ENCODE measurements at regions not wholly inside any gene's neighbourhood (a gene's known extent, or its start where the extent isn't known, plus 50 kb on each side); places are given as distances from the start of the nearest gene placed in this dataset.

DNA sequence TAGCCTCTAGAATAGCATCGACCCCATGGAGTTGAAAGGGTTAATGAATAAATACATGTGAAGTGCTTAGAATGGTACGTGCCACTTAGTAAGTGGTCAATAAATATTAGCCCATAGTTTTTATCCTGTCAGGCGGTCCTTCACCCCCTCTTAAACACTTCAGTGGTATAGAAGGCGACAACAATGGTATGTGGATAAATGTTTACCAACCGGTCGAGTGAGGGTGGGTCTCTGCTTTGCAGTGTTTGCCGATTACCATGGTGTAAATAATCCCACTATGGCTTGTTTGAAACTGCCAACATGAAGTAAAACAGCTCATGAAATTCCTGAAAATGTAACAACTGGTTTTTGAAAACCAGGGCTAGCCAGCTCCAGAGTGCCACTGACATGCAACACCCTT, 541.2 kb downstream of the BUD13 start:
- TF ChIP-seq, protein P1, sequence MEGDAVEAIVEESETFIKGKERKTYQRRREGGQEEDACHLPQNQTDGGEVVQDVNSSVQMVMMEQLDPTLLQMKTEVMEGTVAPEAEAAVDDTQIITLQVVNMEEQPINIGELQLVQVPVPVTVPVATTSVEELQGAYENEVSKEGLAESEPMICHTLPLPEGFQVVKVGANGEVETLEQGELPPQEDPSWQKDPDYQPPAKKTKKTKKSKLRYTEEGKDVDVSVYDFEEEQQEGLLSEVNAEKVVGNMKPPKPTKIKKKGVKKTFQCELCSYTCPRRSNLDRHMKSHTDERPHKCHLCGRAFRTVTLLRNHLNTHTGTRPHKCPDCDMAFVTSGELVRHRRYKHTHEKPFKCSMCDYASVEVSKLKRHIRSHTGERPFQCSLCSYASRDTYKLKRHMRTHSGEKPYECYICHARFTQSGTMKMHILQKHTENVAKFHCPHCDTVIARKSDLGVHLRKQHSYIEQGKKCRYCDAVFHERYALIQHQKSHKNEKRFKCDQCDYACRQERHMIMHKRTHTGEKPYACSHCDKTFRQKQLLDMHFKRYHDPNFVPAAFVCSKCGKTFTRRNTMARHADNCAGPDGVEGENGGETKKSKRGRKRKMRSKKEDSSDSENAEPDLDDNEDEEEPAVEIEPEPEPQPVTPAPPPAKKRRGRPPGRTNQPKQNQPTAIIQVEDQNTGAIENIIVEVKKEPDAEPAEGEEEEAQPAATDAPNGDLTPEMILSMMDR (IDR thresholded peaks at IDR 0.05) = no peak
- no peaks in the 10 kb centered on the region for H3K36me3 ChIP-seq
- H3K4me1 ChIP-seq = no peaks in the 10 kb centered on the region
- intact Hi-C loops (cut with DNase I) = no loop called here
- DNase-seq (ENCODE audit: low spot score in 2 of 2) = no peak
- H3K27ac ChIP-seq = no peak overlapping the region
- no peaks in the 10 kb centered on the region for H3K9me3 ChIP-seq
- no peak overlapping the region for H3K4me3 ChIP-seq
- H3K27me3 ChIP-seq = no peaks in the 10 kb centered on the region

- Histone ChIP-seq H3K4me1 (no peaks in the 10 kb centered on the region), H3K27ac (no peak overlapping the region), H3K27me3 (no peaks in the 10 kb centered on the region), H3K9me3 (no peaks in the 10 kb centered on the region), H3K36me3 (no peaks in the 10 kb centered on the region), H3K4me3 (no peak overlapping the region)
- DNase-seq (ENCODE audit: low spot score in 2 of 2) = no peak
- TF ChIP-seq, protein P1 (IDR thresholded peaks at IDR 0.05) = no peak
- intact Hi-C loops (cut with DNase I) = no loop called here
Observed at GRCh38 chr11:116230438-116230837, 542.3 kb downstream of the BUD13 start.

DNA sequence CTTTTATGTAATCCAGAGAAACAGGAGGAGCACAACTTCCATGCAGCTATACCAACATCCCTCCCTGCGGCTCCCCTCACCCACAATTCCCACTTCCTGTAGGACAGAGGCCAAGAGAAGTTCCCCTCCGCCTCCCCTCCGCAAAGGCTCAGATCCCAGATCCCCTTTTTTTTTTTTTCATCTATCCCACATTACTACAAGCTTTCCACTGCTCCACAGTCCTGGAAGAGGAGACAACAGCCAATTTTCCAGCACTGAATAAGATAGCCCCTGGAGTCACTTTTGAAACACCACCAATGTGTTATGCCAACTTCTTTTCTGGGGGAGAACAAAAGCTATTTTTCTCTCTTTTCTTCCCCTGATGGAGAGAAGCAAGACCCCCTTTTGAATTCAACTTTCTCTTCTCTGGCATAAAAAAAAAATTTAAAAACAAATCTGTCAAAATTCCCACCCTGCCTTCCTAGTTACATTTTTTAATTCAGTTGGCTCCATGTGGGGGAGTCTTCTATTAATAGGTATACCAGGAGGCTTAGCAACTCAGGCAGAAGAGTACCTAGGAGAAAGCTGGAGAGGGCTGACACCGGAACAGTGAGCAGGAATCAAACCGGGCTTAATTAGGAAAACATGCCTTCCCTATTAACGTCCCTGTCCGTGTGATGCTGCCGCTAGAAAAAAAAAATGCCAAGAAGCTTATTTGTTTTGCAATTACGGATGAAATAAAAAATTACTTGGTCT, 543.4 kb downstream of the BUD13 start:
- Histone ChIP-seq H3K27me3 (no peaks in the 10 kb centered on the region), H3K4me1 (no peaks in the 10 kb centered on the region), H3K4me3 (no peak overlapping the region), H3K36me3 (no peaks in the 10 kb centered on the region), H3K27ac (no peak overlapping the region), H3K9me3 (no peaks in the 10 kb centered on the region)
- no peak for DNase-seq (ENCODE audit: low spot score in 2 of 2)
- intact Hi-C loops (cut with DNase I) = no loop called here
- TF ChIP-seq, protein P1 (IDR thresholded peaks at IDR 0.05) = no peak

- Histone ChIP-seq H3K4me1 (no peaks in the 10 kb centered on the region), H3K9me3 (no peaks in the 10 kb centered on the region), H3K4me3 (no peak overlapping the region), H3K36me3 (no peaks in the 10 kb centered on the region), H3K27ac (no peak overlapping the region), H3K27me3 (no peaks in the 10 kb centered on the region)
- DNase-seq (ENCODE audit: low spot score in 2 of 2) = no peak
- TF ChIP-seq, protein P1 (IDR thresholded peaks at IDR 0.05) = no peak
- intact Hi-C loops (cut with DNase I) = no loop called here
Observed at GRCh38 chr11:116226731-116227130, 546.1 kb downstream of the BUD13 start.

DNA sequence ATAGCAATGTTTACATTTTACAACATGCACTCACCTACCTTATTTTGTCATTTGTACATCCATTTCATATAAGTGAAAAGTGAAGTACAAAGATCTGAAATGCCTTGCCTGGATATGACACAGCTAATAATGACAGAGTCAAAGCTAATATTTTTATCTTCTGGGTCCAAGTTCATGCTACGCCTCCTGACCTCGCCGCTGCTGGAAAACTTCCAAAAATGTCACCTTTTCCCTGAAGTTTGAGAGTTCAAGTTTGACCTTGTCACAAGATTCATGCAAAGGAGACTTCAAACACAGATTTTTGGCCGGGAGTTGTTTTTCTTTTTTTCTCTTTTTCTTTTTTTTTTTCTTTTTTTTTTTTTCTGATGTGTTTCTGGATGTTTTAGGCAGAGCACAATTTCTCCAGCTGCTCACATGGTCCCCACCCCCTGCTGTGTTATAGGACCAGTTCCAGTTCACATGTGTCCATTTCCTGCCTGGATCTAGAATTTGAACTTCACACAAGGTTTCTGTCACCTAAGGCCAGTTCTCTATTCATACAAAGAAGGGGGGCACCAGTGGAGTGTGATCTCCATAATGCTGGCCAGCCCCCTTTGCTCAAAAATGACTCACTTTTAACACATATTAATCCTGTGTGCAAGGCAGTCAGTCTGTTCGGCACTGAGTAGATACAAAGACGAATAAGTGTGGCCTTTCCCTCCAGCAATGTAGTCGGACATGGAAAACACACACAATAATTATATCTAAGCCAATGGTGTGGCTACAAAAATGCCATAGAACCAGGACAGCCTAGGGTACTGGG, 546.8 kb downstream of the BUD13 start:
- intact Hi-C loops (cut with DNase I) = loop anchor here (2.0 kb wide), 1 partner anchor 901 kb away; no protein-coding TSS in a partner anchor
- TF ChIP-seq, protein P1 (IDR thresholded peaks at IDR 0.05) = no peak
- DNase-seq (ENCODE audit: low spot score in 2 of 2) = no peak

More for the DNA sequence above, 546.8 kb downstream of the BUD13 start:
- Histone ChIP-seq H3K4me3 (no peak overlapping the region), H3K27me3 (no peaks in the 10 kb centered on the region), H3K9me3 (no peaks in the 10 kb centered on the region), H3K4me1 (no peaks in the 10 kb centered on the region), H3K36me3 (no peaks in the 10 kb centered on the region), H3K27ac (no peak overlapping the region)
